ENCODE measurements at regions not wholly inside any gene's neighbourhood (a gene's known extent, or its start where the extent isn't known, plus 50 kb on each side); places are given as distances from the start of the nearest gene placed in this dataset.
A peak's percentile ranks its signal among the peaks of the same experiment; 100 is the strongest.

DNA sequence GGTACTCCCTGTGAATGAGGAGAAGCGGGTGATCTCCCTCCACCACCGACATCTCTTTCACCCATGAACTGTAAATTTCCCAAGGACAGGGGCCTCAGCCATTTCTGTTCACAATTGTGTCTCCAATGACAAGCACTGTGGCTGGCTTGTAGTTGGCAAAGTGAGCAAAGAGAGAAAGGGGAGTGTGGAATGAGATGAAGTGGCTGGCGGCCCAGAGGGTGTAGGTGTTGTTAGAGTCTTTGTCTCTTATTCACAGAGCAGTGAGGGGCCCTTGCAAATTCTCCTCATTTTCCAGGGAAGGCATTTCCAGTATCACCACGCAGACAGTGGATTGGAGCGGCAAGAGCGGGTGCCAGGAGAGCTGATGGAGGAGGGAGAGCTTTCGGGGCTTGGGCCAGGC lies 411.7 kb upstream of the EEF2KMT start:
- DNase-seq = no peak
- intact Hi-C loops (cut with micrococcal nuclease) = no loop called here
- no peak for ATAC-seq

DNA sequence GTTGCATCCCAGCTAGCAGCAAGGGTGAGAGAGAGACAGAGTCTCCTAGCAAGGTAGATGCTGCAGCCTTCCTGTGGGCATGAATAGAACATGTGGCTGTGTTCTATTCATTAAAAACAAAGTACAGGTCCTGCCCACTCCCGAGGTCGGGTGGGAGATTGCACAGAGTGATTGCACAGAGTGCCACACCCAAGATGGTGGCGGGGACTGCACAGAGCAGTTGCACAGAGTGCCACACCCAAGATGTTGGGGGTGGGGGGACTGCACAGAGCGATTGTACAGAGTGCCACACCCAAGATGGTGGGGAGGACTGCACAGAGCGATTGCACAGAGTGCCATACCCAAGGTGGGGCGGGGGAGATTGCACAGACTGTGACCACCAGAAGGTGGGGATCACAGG lies 410.8 kb upstream of the EEF2KMT start:
- intact Hi-C loops (cut with micrococcal nuclease) = no loop called here
- no peak for ATAC-seq
- DNase-seq = no peak

DNA sequence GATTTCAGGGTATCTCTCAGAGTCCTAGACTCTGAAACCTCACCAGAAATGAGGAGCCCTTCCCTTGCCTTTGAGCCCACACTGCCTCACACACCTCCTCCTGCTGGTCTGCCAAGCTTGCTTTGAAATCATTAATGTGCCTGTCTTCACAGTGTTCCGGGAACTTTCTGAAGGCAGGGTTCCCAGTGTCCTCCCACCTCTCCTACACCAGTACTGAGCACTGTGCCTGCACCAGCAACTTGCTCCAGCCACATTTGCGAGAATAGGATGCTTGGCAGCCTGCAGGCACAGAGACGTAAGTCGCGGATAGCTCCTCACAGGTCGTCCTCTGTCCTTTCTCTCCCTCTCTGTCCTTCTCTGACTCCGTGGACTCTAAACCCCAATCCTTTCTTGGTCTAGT lies 408.4 kb upstream of the EEF2KMT start:
- DNase-seq = no peak
- ATAC-seq = no peak
- intact Hi-C loops (cut with micrococcal nuclease) = no loop called here

DNA sequence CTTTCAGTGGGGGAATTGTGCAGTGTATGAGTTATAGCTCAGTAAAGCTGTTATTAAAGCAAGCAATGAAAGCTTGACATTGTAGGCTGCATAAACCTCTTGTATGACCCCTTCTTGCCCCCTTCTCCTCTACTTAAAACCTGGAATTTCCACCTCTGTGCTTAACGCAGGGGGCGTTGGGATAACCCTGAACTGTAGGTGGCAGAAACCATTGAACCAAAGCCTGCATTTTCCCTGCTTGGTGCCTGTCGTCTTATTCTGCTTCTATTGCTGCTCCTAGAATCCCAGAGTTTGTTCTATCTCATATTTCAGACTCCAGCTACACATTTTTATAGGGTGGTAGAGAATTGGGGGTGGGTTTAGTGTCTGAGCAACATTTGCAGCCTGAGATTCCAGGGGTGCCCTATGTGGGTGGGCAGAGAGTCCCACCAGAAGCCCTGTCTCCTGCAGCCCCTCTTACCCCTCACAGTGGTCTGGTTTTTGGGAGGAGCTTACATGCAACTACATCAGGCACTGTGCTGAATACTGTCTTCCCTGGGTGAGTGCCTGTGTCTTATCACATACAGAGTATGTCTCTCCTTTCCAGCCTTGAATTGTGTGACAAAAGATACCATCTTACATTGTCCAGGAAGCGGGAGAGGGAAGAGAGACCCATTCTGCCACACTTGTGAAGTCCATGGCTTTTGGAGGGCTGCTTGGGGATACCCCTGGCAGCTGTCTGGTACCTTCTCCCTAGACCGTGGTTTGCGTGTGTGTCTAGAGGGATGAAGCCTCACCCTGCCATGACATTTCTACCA lies 407.7 kb upstream of the EEF2KMT start:
- intact Hi-C loops (cut with micrococcal nuclease) = no loop called here
- DNase-seq (no peak), ATAC-seq (no peak)

DNA sequence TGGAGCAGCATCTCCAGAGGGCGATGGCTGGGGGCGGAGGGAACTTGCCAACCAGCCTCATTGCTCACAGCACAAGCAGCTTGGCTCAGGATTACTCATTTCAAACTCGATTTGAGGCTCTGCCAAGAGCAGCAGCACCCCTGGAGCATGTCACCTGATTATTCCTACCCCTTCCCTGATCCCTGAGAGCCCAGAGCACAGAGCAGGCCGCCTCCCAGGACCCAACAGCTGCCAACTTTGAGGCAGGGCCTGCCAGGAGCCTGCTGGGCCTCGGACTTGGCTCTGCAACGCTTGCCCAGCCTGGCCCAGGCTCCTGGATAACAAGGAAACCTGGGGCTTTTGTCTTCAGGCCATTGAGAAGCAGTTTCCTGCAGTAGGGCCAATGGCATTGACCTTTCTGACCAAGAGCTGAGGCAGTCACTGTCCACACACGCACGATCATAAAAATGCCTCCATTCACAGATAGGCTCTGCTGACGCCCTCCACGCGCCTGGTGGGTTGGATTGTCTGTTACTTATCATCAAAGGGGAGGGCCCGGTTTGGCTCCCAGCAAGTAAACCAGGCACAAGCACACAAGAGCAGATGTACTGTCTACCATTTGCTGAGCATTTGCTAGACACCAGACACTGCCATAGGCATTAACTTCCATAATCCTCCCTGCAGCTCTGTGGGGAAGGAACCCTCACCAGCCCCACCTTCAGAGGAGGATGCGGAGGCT lies 406.6 kb upstream of the EEF2KMT start:
- ATAC-seq (peak; percentile 74), DNase-seq (no peak)
- intact Hi-C loops (cut with micrococcal nuclease) = no loop called here

DNA sequence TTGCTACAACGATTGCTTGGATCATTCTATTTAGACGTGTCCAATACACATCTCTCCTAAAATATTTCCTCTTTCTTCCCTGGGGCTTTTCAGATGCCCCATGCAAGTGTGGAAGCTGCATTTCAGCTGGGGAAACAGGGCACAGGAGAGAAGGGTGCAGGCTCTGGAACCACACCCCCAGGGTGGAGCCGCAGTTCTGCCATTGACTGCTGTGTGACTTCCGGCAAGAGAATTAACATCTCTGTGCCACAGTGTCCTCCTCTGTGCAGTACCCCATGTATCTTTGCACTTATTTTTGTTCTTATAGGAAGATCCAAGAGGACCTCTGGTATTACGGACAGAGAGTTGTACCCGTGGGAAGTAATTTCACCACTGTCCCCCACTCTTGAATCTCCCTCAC lies 405.3 kb upstream of the EEF2KMT start:
- DNase-seq = no peak
- ATAC-seq = no peak
- intact Hi-C loops (cut with micrococcal nuclease) = no loop called here

DNA sequence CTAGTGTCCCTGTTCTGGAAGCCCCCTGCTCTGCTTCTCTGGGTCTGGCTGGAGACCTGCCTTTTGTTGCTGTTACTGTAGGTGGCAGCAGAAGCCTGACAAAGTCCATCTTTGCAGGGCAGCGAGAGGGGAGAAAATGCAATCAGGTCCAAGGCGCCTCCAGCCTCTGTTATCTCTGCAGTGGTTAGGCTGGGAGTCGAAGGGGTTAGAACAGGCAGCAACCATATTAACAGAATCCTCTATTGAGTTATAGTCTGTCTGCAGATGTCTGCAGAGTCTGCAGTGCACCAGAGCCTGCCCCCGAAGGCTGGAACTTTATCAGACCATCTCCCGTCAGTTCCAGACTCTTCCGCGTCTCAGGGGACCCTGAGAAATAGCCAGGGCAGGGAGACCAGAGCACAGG lies 404.9 kb upstream of the EEF2KMT start:
- intact Hi-C loops (cut with micrococcal nuclease) = no loop called here
- DNase-seq = no peak
- no peak for ATAC-seq

DNA sequence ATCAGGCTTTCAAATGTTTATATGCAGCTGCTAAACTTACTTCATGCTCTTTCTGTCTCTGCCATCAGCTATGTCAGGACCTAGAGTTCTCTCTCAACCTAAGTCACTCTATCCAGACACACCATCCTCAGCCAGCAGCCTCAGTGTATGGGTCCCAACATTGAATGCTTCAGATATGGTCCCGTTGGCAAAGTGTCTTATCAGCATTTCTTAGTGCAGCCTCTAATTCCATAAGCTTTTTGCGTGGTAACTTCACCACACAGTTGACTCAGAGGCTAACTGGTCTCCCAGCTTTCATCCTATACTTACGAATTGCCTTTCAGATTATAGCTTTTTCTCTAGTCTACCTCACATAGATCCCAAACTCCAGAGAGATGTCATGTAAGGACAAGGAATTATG lies 402.9 kb upstream of the EEF2KMT start:
- ATAC-seq (no peak), DNase-seq (no peak)
- intact Hi-C loops (cut with micrococcal nuclease) = no loop called here

DNA sequence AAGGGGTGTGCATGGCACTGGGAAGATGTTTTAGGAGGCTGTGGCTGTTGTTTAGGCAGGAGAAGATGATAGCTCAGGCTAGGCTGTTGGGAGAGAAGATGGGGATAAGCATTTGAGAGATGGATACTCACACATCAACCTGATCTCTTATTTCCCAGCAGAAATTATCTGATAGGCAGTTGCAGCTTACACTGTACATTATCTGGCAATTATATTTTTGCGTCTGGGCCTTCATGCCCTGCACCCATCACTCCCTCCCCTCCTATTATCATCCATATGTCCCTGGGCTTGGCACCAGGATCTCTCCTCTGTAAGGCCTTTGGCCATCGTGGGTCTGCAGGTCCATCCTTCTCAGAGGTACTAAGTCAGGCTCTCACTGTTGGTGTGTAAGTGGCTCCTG lies 401.0 kb upstream of the EEF2KMT start:
- intact Hi-C loops (cut with micrococcal nuclease) = no loop called here

DNA sequence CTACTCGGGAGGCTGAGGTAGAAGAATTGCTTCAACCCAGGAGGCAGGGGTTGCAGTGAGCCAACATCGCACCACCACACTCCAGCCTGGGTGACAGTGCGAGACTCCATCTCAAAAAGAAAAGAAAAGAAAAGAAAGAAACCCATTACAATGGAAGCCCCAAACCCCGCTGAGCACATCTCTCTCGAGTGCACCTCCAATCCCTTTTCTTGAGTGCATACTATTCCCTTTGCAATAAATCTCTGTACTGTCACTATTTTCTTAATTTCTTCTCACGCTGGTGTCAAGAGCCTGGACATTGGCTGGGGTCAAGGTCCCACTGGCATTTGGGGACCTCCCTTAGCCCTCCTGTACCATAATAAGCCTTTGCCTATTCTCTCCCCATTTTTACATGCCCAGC lies 398.4 kb upstream of the EEF2KMT start:
- DNase-seq (no peak), ATAC-seq (no peak)
- intact Hi-C loops (cut with micrococcal nuclease) = no loop called here

More for the DNA sequence above, 401.0 kb upstream of the EEF2KMT start:
- DNase-seq (no peak), ATAC-seq (no peak)

DNA sequence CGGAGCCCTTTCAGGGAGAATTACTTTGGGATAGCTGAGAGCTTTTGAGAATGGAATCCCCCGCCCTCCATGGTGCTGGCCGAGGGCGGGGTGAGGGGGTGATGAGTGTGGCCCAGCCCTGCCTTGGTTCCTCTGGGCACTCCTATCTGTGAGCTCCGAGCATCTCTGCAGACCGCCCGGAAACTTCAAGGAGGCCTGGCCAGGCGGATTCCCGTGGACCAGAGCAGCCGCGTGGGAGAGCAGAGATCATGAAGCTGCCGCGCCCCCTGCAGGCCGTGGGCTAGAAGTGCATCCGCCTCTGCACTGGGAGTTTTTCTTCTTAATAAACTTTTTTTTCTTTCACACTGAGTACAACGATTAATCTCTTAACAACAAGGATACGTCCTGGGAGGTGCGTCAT lies 392.9 kb upstream of the EEF2KMT start:
- ATAC-seq (no peak), DNase-seq (no peak)
- intact Hi-C loops (cut with micrococcal nuclease) = no loop called here

DNA sequence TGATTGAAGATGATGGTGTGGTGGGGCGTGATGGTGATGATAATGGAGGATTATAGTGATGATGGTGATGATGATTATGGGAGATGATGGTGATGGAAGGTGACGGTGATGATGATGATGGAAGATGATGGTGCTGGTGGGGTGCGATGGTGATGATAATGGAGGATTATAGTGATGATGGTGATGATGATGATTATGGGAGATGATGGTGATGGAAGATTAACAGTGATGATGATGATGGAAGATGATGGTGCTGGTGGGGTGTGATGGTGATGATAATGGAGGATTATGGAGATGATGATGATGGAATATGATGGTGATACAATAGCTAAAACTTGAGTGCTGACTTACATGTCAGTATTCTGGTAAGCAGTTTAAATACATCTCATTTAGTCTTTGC lies 391.0 kb upstream of the EEF2KMT start:
- ATAC-seq = no peak
- intact Hi-C loops (cut with micrococcal nuclease) = no loop called here
- no peak for DNase-seq

DNA sequence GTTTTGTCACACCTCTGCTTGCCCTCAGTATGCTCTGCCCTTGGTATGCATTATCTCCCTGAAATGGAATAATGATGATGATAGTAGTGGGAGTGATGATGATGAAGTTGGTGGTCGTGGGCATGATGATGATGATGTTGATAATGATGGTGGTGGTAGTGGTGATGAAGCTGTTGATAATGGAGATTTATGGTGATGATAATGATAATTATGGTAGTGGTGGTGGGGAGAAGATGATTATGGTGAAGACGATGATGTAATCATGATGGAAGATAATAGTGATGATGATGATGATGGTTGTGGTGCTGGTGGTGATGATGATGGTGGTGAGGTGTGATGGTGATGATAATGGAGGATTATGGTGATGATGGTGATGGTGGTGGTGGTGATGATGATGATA lies 390.1 kb upstream of the EEF2KMT start:
- DNase-seq = no peak
- intact Hi-C loops (cut with micrococcal nuclease) = no loop called here
- ATAC-seq = no peak

DNA sequence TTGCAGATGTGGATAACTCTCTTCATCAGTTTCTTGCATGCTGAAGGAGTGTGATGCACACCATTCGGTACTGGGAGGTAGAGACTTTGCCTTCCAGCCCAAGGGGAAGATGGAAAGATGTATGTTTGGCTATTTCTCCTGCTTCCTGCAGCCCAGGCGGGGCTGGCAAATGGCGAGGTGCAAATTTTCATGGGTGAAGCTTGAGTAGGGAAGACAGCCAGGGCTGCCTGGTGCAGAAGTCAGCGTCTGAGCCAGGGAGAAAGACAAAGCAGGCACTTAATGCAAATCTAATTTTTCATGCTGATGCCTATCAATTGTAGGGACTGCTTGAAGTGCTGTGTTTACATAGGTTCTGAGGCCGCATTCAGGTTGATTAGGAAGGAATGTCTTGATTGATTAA lies 384.7 kb upstream of the EEF2KMT start:
- intact Hi-C loops (cut with micrococcal nuclease) = no loop called here
- ATAC-seq (no peak), DNase-seq (no peak)

DNA sequence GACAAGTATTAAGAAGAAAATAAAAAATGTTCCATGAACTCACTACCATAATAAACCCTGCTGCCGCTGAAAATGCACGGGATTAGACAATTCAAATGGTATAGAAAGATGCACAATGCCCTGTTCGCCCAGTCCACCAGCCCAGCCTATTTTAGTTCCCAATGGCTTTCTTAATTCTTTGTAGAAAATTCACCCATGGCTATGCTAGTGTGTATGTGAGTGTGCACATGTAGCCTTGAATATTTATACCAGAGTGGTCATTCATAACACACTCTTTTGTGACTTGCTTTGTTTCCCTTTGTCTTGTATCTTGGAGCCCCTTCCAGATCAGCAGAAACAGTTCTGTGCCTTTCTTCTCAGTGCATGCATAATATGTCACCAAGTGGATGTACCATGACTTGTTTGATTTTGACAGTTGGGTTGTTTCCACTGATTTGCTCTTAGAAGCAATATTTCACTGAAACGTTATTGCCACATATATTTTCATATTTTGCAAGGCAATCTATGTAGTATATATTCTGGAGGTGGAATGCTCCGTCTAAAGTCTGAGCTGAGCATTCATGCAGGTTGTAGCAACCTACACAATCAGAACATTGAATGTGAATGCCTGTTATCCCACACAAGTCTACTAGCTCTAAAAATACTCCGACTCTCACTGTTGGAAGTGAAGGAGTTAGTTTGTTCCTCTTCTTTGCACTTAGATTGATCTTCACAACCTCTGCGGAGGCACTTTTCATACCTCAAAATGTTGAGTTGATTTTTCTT lies 383.0 kb upstream of the EEF2KMT start:
- intact Hi-C loops (cut with micrococcal nuclease) = no loop called here
- DNase-seq = no peak

DNA sequence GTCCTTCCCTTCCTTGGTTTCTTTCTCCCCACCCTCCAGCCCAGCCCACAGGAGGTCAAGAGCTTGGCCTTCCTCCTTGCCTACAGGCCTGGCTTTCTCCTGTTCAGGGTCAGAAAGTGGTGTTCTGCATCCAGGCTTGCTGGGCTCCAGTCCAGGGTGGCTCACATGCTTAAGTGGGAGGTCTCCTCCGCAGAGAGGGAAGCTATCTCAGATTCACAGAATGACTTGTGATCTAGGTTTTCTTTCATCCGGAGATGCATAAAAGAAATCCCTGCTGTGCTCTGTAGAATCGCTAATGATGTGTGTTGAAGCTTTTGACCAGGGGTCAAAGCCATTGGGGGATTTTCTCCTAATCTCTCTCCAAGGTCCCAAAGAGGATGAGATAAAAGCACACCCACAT lies 382.3 kb upstream of the EEF2KMT start:
- DNase-seq (no peak), ATAC-seq (no peak)
- intact Hi-C loops (cut with micrococcal nuclease) = no loop called here

More for the DNA sequence above, 383.0 kb upstream of the EEF2KMT start:
- no peak for ATAC-seq

DNA sequence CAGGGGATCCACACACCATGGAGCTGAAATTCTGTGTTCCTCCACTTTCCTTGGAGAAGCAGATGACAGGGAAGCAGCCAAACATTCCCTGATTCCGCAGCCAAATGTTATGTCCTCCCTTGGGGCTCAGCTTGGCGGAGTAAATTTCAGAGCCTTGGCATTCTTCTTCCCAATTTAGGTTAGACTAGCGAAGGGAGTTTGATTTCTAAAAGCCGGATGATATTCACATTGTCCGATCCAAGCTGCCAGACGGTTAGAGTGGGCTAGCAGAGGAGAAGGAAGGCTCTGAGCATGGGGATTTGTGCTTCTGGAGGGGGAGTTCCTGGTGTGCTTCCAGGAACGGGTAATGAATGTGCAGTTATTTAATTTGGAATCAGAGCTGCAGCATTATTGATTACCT lies 380.4 kb upstream of the EEF2KMT start:
- intact Hi-C loops (cut with micrococcal nuclease) = no loop called here
- ATAC-seq (no peak), DNase-seq (no peak)

DNA sequence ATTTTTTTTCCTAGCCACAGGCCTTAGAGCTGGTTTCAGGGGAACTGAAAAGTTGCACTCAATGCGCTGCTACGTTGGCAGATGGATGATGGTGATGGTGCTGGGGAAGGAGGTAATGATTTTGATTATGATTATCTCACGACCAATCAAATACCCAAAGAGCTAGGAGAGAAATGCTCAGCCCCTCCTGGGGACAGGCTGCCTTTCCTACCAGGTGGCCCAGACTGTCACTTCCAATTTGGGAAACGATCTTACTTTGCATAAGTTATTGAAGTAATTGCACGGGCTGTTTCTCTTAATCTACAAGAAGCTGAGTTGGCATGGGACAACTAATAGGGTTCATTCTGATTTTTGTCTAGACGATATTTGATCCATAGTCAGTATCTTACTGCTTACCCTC lies 379.7 kb upstream of the EEF2KMT start:
- intact Hi-C loops (cut with micrococcal nuclease) = no loop called here
- no peak for DNase-seq
- ATAC-seq = no peak

DNA sequence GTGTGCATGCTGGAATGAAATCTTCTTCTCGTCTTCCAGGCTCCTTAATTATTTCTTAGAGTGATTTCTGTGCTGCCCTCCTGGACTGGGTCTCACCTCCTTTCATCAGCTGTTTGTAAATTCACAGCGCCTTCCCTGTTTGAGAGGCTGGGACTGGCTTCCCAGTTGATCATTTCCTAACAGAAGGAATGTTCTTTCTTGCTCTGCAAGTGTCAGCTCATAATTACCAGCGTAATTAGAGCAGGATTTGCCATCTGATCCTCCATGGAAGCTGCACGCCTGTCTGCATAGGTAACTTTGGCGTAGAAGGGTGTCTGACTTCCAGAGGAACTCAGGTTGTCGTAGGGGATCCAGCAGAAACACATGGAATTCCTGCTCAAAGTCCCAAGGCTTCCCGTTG lies 375.0 kb upstream of the EEF2KMT start:
- DNase-seq = no peak
- ATAC-seq = no peak
- intact Hi-C loops (cut with micrococcal nuclease) = no loop called here

DNA sequence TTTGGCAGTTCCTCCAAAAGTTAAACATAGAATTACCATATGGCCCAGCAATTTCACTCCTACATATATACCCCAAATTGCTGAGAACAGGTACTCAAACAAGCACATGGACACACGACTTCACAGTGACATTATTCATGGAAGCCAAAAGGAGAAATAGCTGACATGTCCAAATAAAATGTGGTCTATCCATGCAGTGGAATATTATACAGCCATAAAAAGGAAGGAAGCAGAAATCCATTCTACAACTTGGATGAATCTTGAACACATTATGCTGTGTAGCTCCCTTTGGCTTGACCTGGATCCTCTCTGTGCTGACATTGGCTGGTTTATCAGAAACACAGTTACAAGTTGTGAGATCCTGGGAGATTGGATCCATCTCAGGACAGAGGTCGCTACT lies 370.9 kb upstream of the EEF2KMT start:
- DNase-seq = no peak
- intact Hi-C loops (cut with micrococcal nuclease) = no loop called here
- no peak for ATAC-seq
